HG02870 (cell line): ENCODE measurements at regions not wholly inside any gene's neighbourhood (a gene's known extent, or its start where the extent isn't known, plus 50 kb on each side); places are given as distances from the start of the nearest gene placed in this dataset.
"Not testable (repeated sequence)": the region's sequence is repeated elsewhere in the genome, so short reads cannot be mapped to it uniquely, and the experiment has no call there.

ENCODE experiments used
- ATAC-seq: cut with Tn5 transposase; IDR thresholded peaks from one replicate; pipeline ENCODE4 v1.9.1; 2021; ENCODE audit warnings: mild to moderate bottlenecking, moderate library complexity; ENCODE audit not compliant: unreplicated experiment

DNA sequence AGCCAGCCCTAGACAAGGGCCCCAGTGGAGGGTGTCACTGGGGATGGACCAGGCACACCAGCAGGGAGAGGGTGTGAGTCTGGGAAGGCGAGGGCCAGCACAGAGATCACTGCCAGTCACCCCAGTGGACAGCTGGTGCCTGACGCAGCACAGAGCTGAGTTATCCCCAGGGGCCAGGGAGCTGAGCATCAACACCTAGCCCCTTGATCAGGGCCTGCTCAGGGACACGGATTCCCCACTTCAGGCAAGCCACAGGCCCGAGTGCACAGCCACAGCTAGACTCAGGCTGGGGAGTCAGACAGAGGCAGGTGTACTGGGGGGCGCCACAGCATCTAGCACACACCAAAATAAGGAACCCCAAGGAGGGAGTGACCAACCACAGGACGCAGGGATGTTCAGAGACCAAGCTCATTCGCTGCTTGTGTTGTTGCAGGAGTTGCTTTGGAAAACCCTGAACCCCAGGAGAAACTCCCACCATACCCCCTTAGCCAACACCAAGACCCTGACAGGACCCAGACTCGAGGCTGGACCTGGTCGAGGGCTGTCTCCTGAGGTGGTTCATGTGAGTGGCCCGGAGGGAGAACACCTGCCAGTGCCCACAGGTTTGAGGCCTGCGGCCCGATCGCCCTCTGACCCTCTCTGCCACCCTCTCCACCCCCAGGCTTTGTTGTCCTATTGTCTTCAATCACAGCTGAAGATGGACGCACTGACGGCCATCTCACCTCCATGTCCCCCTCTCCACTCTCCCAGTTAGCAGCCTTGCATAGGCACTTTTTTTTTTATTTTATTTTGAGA, 146.8 kb downstream of the TPRA1 start:
- ATAC-seq, result no peak

DNA sequence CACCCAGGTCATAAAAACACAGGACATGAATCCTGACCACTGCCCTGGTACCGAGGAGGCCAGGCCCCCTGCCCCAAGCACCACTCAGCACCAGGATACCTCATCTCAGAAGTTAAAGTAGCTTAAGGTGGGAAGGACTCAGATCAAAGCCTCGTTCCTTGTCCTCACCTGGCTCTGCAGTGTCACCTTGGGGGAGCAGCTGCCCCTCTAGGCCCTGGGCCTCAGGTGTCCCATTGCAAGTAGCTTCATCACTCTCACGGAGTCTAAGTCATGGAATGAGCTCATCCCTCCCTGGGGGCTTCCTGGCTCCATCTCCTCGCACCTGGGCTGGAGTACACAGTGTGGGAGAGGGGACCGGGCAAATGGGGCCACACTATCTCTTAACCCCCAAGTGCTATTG, 148.0 kb downstream of the TPRA1 start:
- no peak for ATAC-seq

DNA sequence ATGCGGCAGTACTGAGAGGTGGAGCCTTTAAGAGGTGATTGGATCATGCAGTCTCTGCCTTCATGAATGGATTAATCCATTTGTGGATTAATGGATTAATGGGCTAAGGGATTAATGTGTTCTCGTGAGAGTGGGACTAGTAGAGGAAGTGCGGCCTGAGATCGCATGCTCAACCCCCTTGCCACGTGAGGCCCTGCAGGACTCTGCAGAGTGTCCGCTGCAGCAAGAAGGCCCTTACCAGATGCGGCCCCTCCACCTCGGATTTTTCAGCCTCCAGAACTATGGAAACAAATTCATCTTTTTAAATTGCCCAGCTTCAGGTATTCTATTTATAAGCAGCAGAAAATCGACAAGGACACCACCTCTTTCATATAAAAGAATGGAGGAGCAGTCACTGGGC, 148.8 kb downstream of the TPRA1 start:
- ATAC-seq, result no peak

DNA sequence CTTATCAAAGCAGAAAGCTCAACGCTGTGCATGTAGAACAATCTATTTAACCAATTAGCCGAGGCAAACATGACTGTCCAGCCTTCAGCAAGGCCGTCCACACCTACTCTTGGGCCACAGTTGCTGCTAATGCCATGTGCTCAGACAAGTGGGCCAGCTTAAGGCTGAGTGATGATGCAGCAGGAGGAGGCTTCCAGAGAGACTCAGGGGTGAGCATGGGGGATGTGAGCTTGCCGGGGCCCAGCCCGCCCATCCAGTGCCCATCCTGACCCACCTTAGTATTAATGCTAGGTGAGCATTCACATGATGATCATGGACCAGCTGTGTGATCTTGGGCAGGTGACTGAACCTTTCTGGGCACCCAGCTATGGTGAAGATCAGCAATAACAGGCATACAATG, 150.1 kb downstream of the TPRA1 start:
- ATAC-seq, result no peak

DNA sequence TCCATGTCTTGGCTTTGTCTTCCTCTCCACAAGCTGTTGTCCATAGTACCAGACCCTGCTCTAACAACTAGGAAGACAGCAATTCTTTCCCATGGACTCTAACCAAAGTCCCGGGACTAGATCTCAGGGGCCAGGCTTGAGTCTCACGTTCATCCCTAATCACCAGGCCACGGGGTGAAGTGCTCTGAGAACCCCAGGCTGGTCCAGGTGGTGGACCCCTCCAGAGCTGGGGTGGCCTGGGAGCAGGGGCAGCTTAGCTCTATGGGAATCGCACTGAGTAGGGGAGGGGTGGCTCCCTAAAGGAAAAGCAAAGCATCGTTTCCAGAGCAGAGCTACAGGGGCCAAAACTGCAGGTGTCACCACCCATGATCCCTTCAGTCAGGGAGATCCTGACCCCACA, 150.9 kb downstream of the TPRA1 start:
- ATAC-seq, result no peak

DNA sequence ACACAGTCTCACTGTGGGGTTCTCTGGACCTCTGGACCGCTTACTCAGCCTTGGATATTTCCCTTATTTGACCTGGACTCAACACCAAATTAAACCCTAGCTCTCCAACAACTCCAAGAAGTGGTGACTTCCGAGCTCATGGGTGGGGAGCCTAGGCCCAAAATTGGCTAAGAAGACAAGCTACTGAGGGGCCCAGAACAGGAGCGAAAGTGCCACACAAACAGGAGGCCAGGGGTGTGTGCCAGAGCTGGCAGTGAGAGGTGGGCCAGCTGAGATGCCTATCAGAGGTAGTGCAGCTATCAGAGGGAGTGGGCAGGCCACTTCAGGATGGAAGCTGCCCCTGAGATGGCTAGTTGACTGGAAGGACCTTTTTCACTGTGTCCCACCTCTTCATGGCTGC, 151.1 kb upstream of the PRR20G start:
- ATAC-seq, result no peak

DNA sequence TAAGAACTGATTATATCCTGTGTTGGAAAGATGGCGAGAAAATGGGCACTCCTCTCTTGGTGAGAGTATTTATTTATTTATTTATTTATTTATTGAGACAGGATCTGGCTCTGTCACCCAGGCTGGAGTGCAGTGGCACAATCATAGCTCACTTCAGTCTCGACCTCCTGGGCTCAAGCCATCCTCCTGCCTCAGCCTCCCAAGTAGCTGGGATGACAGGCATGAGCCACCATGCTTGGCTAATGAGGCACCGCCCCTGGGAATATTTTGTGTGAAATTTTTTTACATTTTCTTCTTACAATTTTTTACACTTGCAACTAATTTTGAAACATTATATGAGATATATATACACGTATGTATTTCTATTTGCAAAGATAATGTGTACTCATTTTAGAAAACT, 150.5 kb upstream of the PRR20G start:
- ATAC-seq, result no peak

DNA sequence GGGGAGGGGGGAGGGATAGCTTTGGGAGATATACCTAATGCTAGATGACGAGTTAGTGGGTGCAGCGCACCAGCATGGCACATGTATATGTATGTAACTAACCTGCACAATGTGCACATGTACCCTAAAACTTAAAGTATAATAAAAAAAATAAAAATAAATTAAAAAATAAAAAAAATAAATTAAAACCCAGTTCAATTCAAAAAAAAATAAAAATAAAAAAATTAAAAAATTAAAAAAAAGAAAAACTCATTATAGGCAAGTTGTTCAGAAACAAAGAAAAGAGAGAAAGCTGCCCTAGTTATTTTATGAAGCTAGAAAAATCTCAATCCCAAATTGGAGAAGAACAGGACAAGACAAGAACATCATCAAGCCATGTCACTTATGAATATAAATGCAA, 147.5 kb upstream of the PRR20G start:
- ATAC-seq, result not testable (repeated sequence)

DNA sequence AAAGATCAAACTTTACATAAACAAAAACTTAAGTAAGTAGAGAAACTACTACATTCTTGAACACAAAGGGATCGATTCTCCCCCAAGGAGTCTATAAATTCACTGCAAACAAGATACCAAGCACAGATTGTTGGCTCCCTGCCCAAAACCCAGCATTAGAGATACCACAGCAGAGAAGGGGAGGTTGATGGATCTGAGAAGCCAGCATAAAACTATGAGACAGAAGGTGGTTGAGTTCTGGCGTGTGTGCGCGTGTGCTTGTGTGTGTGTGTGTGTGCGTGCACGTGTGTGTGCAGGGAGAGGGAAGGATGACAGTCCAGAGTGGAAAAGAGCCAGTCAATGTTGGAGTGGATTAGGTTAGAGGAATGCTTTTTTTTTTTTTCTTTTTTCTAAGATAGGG, 143.2 kb upstream of the PRR20G start:
- no peak for ATAC-seq

DNA sequence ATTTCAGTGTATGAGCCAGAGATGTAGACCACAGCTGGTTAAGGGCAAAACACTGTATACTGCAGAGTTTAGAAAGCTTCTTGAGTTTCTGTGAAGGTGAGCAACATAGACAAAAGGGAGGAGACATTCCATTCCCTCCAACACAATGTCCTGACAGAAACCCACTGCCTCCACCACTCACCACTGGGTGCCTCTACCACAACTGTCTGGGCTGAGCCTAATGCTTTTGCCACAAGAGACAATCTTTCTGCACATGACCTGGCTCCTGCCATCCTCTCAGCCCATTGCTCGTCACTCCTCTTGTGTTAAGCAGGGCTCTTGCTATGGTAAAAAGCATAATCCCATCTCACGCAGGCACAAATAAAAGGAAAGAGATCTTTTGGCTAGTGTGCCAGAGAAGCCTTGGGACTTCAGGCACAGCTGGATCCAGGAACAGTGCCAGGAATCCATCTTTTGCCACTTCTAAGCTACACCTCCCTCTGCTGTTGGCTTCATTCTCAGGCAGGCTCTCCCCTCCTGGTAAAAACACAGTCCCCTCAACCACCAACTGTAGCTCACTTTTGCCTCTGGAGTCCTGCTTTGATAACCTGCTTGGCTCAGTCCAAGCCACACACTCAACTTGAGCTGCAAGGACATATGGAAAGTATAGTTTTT, 140.6 kb upstream of the PRR20G start:
- no peak for ATAC-seq

DNA sequence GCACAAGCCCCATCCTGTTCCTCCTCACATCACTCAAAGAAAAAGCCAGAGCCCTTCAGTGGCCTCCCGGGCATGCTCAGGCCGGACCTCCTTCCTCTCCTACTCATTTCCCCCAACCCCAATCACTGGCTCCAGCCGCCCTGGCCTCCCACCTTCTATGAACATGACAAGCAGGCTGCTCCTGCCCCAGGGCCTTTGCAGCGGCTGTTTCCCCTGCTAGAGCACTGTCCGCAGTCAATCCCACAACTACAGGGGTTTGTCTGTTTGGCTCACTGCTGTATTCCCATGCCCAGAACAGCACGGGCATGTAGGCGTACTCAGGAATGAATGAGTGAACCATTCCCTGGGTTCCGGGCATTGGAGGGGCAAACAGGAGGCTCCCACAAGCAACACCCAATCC, 139.8 kb upstream of the PRR20G start:
- ATAC-seq, result no peak

DNA sequence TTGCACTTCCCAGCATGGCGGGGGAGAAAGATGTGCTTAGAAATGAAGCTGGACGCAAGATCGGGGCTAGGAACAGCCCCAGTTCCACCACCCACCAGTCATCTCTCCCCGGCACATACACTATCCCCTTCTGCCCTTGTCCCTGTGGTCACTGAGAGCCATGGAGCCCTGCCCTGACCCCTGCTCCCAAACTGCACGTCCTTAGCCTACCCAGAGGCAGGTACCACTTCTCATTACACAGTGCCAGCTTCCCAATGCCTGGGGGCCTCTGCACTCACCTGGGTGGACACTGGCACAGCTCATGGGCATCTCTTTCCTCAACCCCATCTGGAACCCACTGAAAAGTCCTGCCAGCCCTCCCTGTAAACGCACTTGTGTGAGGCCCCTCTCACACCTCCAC, 139.3 kb upstream of the PRR20G start:
- ATAC-seq, result no peak

DNA sequence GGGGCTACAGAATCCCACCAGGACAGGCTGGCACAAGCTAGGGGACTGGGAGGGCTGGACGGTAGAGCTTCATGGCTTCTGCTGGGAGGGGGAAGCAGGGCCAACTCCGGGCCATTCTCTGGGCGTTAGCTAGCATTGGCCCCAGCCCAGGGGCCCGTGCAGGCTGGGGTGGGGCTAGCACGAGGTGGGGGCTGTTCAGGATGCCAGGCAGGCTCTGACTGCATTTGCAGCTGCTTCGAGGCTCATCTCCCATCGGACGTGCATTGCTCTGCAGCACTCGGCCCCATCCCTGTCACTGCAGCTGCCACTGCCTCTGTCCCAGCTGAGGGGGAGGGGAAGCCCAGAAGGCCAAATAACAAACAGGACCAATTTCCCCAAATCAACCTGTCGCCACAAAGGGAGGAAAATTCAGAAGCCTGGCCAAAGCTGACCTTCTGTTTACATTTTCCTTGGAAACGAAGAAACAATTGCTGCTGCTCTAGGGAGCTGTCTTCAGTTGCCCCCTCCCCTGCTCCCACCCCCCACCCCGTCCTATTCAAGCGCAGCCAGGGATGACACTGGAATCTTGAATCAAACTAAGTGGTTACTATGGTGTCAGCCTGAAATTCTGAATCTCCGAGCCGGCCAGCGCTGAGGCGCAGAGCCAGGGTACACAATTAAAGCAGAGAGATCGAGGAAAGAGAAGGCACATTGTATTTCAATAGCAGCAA, 138.8 kb upstream of the PRR20G start:
- ATAC-seq, result no peak

DNA sequence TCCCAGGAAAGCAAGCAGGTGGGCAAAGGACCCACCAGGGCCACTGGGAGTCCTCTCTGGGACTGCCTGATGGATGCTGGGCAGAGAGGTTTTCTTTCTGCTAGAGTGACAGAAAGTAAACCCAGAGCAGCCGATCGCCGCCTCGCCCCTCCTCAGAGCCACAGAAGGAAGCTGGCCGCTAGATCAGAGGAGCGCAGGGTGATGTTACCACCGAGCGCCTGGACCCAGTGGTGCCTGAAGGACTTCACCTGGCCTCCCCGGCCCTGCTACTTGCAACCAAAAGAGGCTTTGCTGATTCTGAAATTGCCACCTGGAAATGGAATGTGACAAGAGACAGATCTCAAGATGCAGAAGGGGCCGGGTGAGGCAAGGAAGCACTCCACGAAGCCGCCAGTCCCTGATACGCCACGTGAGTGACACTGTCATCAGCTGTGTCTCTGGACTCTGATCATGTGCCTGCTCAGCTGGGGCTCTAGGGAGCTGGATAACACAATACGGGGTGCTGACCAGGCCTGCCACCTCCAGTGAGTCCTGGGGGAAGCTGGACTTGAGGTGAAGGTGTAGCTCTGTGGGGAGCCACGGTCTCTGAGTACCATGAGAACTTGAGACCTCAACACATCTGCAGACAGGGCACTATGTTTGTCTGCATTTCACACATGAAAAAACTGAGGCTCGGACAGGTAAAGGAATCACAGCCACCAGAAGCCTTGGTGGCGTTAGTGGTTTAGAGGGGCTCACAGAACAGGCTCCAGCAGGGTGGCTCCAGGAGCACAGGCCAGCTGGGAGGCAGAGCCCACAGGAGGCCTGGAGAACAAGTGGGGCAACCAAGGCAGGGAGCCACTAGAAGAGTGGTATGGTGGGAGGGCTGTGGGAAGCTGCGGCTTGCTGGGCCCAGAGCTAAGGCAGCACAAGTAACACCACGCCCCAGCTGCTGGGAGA, 137.9 kb upstream of the PRR20G start:
- ATAC-seq, result no peak

DNA sequence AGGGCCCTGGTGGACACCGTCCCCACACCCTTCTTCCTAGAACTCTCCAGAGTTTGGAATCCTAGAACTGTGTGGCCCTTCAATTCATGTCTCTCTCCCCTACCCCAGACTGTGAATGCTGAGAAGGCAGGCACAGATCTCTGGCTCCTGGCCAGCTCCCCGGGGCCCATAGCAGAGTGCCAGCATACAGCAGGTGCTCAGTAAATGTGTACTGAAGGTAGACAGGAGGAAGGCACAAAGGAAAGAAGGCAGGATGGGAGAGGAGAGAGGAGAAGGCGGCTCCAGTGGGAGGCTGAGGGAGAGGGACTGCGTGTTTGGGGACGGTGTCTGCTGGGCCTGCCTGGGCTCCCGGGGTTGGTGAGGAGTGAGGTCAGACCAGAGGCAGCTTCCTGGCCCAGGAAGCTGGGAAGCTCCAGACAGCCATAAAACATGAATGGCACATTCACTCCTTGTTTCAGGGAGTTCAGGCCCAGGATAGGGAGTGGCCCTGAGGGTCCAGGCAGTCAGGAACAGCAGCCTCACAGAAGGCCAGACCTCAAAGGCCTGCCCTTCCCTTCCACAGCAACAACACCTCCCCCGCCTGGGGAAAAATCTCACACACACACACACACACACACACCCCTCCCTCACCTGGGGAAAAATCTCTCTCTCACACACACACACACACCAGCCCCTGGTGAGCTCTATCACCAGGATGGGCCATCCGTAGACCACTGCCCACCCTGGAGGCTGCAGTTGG, 137.1 kb upstream of the PRR20G start:
- no peak for ATAC-seq

DNA sequence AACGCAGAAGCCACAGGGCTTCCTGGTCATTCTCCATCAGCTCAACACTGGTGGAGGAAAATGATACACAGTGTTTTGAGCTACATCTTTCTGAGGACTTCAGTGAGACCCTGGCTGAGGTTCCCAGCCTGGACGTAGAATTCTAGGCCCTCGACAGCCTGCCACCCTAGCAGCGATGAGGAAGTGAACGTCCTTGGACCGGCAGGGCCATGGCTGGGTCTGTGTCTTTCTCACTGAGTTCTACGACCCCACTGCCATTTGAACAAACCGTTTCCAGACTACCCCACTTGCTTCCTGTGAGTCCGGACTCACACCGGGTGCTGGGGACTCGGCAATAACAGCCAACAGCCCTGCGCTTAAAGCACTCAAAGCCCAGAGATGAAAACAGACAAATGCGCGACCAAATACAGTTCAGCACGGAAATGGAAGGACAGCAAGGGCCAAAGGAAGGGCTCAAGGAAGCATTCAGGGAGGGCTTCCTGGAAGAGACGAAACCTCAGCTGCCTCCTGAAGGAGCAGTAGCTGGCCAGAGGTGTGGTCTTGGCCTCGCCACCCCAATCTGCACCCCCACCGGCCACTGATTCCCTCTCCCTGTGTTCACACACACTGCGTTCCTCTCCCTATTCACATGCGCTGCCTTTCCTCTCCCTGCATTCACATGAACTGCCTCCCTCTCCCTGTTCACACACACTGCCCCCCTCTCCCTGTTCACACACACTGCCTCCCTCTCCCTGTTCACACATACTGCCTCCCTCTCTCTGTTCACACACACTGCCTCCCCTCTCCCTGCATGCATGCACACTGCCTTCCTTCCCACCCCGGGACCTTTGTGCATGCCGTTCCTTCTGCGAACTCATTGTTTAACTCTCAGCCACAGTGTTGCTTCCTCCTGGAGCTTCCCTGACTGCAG, 136.3 kb upstream of the PRR20G start:
- ATAC-seq, result no peak

DNA sequence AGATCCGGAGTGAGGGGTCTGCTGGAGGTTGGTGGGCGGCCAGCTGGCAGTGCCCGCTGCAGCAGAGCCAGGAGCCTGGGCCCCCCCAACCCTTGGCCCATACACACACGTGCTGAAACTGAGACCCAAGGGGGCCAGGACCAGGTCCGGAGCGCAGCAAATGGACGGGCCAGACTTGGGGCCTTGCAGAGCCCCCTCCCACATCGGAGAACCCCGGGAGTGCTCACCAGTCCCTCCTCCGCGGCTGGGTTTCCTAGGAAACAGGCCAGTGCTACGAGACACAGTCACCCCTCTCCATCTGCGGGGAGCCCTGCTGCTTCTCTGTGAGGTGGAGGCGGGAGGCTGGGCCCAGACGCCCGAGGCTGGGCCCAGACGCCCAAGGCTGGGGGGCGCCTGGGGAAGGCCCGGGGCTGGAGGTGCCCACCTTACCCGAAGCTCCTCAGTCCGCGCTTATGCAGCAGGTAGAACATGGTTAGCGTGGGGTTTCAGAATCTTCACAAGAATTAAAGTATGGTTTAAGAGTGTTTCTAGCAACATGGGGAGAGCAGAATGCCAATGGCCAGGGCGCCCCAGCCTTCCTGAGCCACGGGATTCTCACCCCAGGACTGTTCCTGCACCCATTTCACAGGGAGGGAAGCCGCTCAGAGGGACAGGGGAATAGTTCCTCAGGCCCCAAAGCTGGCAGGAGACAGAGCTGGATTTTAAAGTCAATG, 135.0 kb upstream of the PRR20G start:
- no peak for ATAC-seq

DNA sequence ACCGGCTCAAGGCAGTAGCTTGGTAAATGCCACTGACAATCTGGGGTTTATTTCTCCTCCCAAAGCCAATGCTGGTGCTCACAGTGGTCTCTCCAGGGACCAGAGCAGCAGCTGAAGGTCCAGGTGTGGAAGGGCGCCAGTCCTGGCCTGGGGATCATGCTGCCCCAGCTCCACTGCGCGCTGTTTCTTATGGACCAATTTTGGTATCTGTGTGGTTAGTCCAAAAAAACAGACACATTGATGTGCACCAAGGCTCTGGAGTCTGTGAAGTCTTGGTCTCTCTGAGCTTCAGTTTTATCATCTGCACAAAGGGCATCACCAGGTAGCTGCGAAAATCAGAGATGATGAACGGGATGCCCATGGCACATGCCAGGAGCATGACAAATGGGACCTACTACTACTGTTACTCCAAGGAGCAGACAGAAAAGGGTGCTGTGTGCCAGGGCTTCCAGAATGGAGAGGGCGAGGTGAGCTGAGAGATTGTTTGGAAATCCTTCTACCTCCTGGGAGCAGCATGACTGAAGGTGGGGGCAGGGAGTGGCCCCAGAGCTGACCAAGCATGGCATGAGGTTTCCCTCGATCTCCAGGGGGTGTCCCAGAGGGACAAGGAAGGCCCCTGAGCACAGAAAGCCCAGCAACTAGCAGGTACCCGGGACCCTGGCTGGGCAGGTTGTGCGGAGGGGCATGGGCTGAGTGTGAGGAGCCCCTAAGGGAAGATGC, 134.3 kb upstream of the PRR20G start:
- ATAC-seq, result no peak
